Urinary bladder (tissue), 3 donors: ENCODE measurements at regions not wholly inside any gene's neighbourhood (a gene's known extent, or its start where the extent isn't known, plus 50 kb on each side); places are given as distances from the start of the nearest gene placed in this dataset.
"Not testable (repeated sequence)": the region's sequence is repeated elsewhere in the genome, so short reads cannot be mapped to it uniquely, and the experiment has no call there.

Experiments used
- DNase-seq: peaks from one replicate; pipeline ENCODE4 v3.0.0-alpha.2; 2015; ENCODE audit errors: extremely low spot score
- H3K27ac ChIP-seq: one replicate; pipeline ENCODE4 v1.5.1; 2013; ENCODE audit warnings: low read depth, mild to moderate bottlenecking, moderate library complexity
- H3K36me3 ChIP-seq: one replicate; pipeline ENCODE4 v1.6.1; 2013; ENCODE audit warnings: mild to moderate bottlenecking, moderate library complexity; ENCODE audit not compliant: insufficient read depth
- H3K4me1 ChIP-seq: one replicate; pipeline ENCODE4 v1.6.1; 2013; ENCODE audit warnings: mild to moderate bottlenecking, moderate library complexity; ENCODE audit not compliant: insufficient read depth
- H3K4me3 ChIP-seq: one replicate; pipeline ENCODE4 v1.5.1; 2013; ENCODE audit warnings: low read depth, low read length
- WGBS: extraction: QIAGEN DNeasy Blood & Tissue Kit; methylation state at CpG from one replicate; pipeline ENCODE4 v1.1.7; 2013; 5-methylcytosine and 5-hydroxymethylcytosine counted together
- donor health status: healthy with polysubstance abuse.
- donor health status: healthy.

GRCh38 chr2:3899536-3900155, 196.3 kb downstream of the DCDC2C start:
- Histone ChIP-seq H3K4me3 (no peak overlapping the region), H3K27ac (no peak overlapping the region), H3K4me1 (no peaks in the 10 kb centered on the region), H3K36me3 (no peaks in the 10 kb centered on the region)
- DNase-seq = no peak
- WGBS = 38% methylated on average over 4 of the region's 4 CpGs

GRCh38 chr2:3902131-3902530, 198.8 kb downstream of the DCDC2C start:
- H3K4me1 ChIP-seq = no peaks in the 10 kb centered on the region
- H3K36me3 ChIP-seq = no peaks in the 10 kb centered on the region
- whole genome bisulfite sequencing = 70% methylated on average over 8 of the region's 8 CpGs
- DNase-seq = no peak
- H3K27ac ChIP-seq = no peak overlapping the region
- H3K4me3 ChIP-seq = no peak overlapping the region

GRCh38 chr2:3904061-3904460, 200.7 kb downstream of the DCDC2C start:
- 88% methylated on average over 6 of the region's 6 CpGs for WGBS
- no peak for DNase-seq
- Histone ChIP-seq H3K36me3 (no peaks in the 10 kb centered on the region), H3K27ac (no peak overlapping the region), H3K4me3 (no peak overlapping the region), H3K4me1 (no peaks in the 10 kb centered on the region)

GRCh38 chr2:3908498-3908897, 205.1 kb downstream of the DCDC2C start:
- not testable (repeated sequence) for DNase-seq, H3K4me3 ChIP-seq, H3K4me1 ChIP-seq, H3K27ac ChIP-seq, H3K36me3 ChIP-seq
- 90% methylated on average over 1 of the region's 1 CpG for WGBS

GRCh38 chr2:3911882-3912455, 208.6 kb downstream of the DCDC2C start:
- no peak overlapping the region for H3K4me3 ChIP-seq
- WGBS = 77% methylated on average over 13 of the region's 13 CpGs
- H3K27ac ChIP-seq = no peak overlapping the region
- no peak for DNase-seq
- no peaks in the 10 kb centered on the region for H3K36me3 ChIP-seq
- H3K4me1 ChIP-seq = no peaks in the 10 kb centered on the region

GRCh38 chr2:3913166-3913565, 209.8 kb downstream of the DCDC2C start:
- Histone ChIP-seq H3K4me3 (no peak overlapping the region), H3K27ac (no peak overlapping the region), H3K4me1 (no peaks in the 10 kb centered on the region), H3K36me3 (no peaks in the 10 kb centered on the region)
- WGBS = 41% methylated on average over 12 of the region's 12 CpGs
- no peak for DNase-seq

GRCh38 chr2:3914241-3914640, 210.9 kb downstream of the DCDC2C start:
- Histone ChIP-seq H3K27ac (no peak overlapping the region), H3K36me3 (no peaks in the 10 kb centered on the region), H3K4me3 (no peak overlapping the region), H3K4me1 (no peaks in the 10 kb centered on the region)
- DNase-seq = no peak
- 59% methylated on average over 3 of the region's 3 CpGs for WGBS

GRCh38 chr2:3927031-3927430, 223.7 kb downstream of the DCDC2C start:
- WGBS = 56% methylated on average over 5 of the region's 5 CpGs
- H3K4me3 ChIP-seq = no peak overlapping the region
- DNase-seq = no peak
- no peaks in the 10 kb centered on the region for H3K4me1 ChIP-seq
- H3K36me3 ChIP-seq = no peaks in the 10 kb centered on the region
- H3K27ac ChIP-seq = no peak overlapping the region

GRCh38 chr2:3929374-3929773, 226.0 kb downstream of the DCDC2C start:
- Histone ChIP-seq H3K4me3 (no peak overlapping the region), H3K4me1 (no peaks in the 10 kb centered on the region), H3K36me3 (no peaks in the 10 kb centered on the region), H3K27ac (no peak overlapping the region)
- no peak for DNase-seq
- 67% methylated on average over 3 of the region's 3 CpGs for WGBS

- Histone ChIP-seq H3K36me3 (no peaks in the 10 kb centered on the region), H3K27ac (no peak overlapping the region), H3K4me1 (no peaks in the 10 kb centered on the region), H3K4me3 (no peak overlapping the region)
- DNase-seq = no peak
- WGBS = 59% methylated on average over 8 of the region's 8 CpGs
These were observed 226.9 kb downstream of the DCDC2C start for GRCh38 chr2:3930246-3930645.

- no peak for DNase-seq
- Histone ChIP-seq H3K27ac (no peak overlapping the region), H3K4me1 (no peaks in the 10 kb centered on the region), H3K4me3 (no peak overlapping the region), H3K36me3 (no peaks in the 10 kb centered on the region)
- WGBS = 45% methylated on average over 7 of the region's 7 CpGs
These were observed 237.3 kb downstream of the DCDC2C start for GRCh38 chr2:3940661-3941060.

- WGBS = 91% methylated on average over 20 of the region's 20 CpGs
- Histone ChIP-seq H3K36me3 (no peaks in the 10 kb centered on the region), H3K4me3 (no peak overlapping the region), H3K4me1 (no peaks in the 10 kb centered on the region), H3K27ac (no peak overlapping the region)
- no peak for DNase-seq
These were observed 239.5 kb downstream of the DCDC2C start for GRCh38 chr2:3942841-3943240.

- Histone ChIP-seq H3K27ac (no peak overlapping the region), H3K4me3 (no peak overlapping the region), H3K36me3 (no peaks in the 10 kb centered on the region), H3K4me1 (no peaks in the 10 kb centered on the region)
- WGBS = 75% methylated on average over 4 of the region's 4 CpGs
- DNase-seq = no peak
These were observed 240.7 kb downstream of the DCDC2C start for GRCh38 chr2:3944071-3944470.

- no peak overlapping the region for H3K4me3 ChIP-seq
- WGBS = 62% methylated on average over 3 of the region's 3 CpGs
- DNase-seq = no peak
- no peaks in the 10 kb centered on the region for H3K4me1 ChIP-seq
- H3K36me3 ChIP-seq = no peaks in the 10 kb centered on the region
- no peak overlapping the region for H3K27ac ChIP-seq
These were observed 241.5 kb downstream of the DCDC2C start for GRCh38 chr2:3944841-3945240.

GRCh38 chr2:3948191-3948590, 244.8 kb downstream of the DCDC2C start:
- no peaks in the 10 kb centered on the region for H3K4me1 ChIP-seq
- no peaks in the 10 kb centered on the region for H3K36me3 ChIP-seq
- WGBS = 20% methylated on average over 7 of the region's 7 CpGs
- H3K4me3 ChIP-seq = no peak overlapping the region
- H3K27ac ChIP-seq = no peak overlapping the region
- no peak for DNase-seq
